ENCODE measurements at regions not wholly inside any gene's neighbourhood (a gene's known extent, or its start where the extent isn't known, plus 50 kb on each side); places are given as distances from the start of the nearest gene placed in this dataset.
A peak's percentile ranks its signal among the peaks of the same experiment; 100 is the strongest.

DNA sequence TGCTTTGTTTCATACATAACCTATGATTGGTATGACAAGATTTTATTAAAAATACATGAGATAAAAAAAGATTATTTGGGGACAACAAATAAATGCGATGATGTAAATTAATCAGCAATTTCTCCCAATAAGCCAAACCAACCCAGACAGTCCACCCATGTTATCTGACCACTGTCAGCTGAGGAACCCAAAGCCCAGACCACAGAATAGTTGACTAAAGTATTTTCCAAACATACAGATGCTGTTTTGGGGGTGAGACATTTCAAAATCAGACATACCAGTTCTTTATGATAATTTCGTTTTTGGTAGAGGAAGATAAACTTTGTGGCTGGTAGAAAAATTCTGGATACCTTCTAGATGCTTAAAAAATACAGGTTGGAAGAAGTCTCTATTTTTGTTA lies 650.8 kb upstream of the FAM241A start:
- POLR2A ChIA-PET: no interaction called here
- TF ChIP-seq ELF4 (IDR thresholded peaks at IDR 0.05): no peak
- no peak for TF ChIP-seq SUZ12 (IDR thresholded peaks at IDR 0.05)
- no peak for DNase-seq (ENCODE audit: extremely low spot score)
- CTCF ChIA-PET: no interaction called here

DNA sequence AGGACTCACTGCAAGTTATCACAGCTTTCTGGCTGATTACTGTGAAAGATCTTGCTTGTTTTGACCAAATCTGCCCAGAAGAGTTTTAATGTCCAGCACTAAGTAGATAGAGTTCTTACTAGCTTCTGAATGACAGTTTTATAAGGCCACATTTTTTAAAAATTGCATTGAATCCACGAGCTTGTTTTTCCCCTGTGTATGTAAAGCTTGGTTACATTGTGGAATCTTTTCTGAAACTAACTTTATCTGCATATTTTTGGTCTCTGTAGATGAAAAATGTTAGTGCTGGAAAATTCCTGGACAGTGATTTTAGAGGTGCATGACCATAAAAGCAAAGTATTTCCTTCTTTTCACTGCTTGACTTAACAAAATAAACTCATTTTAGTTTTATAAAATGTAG lies 650.3 kb upstream of the FAM241A start:
- ChIA-PET CTCF (no interaction called here), POLR2A (no interaction called here)
- no peak for DNase-seq (ENCODE audit: extremely low spot score)
- TF ChIP-seq, protein P1, sequence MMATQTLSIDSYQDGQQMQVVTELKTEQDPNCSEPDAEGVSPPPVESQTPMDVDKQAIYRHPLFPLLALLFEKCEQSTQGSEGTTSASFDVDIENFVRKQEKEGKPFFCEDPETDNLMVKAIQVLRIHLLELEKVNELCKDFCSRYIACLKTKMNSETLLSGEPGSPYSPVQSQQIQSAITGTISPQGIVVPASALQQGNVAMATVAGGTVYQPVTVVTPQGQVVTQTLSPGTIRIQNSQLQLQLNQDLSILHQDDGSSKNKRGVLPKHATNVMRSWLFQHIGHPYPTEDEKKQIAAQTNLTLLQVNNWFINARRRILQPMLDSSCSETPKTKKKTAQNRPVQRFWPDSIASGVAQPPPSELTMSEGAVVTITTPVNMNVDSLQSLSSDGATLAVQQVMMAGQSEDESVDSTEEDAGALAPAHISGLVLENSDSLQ (IDR thresholded peaks at IDR 0.05): no peak
- TF ChIP-seq FOXM1 (IDR thresholded peaks at IDR 0.05; ENCODE audit: borderline replicate concordance) (no peak), BHLHE40 (IDR thresholded peaks at IDR 0.05; ENCODE audit: borderline replicate concordance) (no peak), TARDBP (IDR thresholded peaks at IDR 0.05) (no peak), CTBP1 (IDR thresholded peaks at IDR 0.05; ENCODE audit: borderline replicate concordance) (no peak), ZNF384 (IDR thresholded peaks at IDR 0.05) (no peak), FOXK2 (IDR thresholded peaks at IDR 0.05) (no peak), SUZ12 (IDR thresholded peaks at IDR 0.05) (no peak), ELF4 (IDR thresholded peaks at IDR 0.05) (no peak), L3MBTL2 (conservative IDR thresholded peaks at IDR 0.05) (no peak), NFRKB (IDR thresholded peaks at IDR 0.05) (no peak), LEF1 (IDR thresholded peaks at IDR 0.05; ENCODE audit: borderline replicate concordance) (no peak), SP1 (IDR thresholded peaks at IDR 0.05) (no peak), ARNT (IDR thresholded peaks at IDR 0.05) (no peak), HDGF (IDR thresholded peaks at IDR 0.05; ENCODE audit: borderline replicate concordance) (no peak)

DNA sequence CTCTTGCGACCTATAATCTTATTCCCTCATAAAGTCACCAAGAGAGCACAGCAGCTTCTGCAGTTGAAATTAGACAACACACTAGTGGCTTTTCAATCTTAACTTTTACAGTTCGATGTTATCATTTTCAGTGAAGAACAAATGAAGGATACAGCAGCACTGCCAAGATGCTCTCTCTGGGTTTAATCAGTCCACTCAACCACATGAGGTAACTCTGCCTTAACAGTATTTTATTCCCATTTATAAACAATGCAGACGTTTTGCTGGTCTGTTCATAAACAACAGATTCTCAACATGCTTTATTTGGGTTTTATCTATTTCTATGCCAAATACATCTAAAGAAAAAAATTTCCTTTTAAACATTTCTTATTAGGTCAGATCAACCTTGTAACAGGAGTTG lies 646.0 kb upstream of the FAM241A start:
- ChIA-PET POLR2A (no interaction called here), CTCF (interaction anchor here (0.7 kb wide), 1 partner anchor 461 kb away, joined by 3 read pairs; no protein-coding TSS in a partner anchor)
- TF ChIP-seq FOXM1 (IDR thresholded peaks at IDR 0.05; ENCODE audit: borderline replicate concordance): no peak
- TF ChIP-seq CTBP1 (IDR thresholded peaks at IDR 0.05; ENCODE audit: borderline replicate concordance): no peak
- TF ChIP-seq BHLHE40 (IDR thresholded peaks at IDR 0.05; ENCODE audit: borderline replicate concordance): no peak
- no peak for TF ChIP-seq ZNF384 (IDR thresholded peaks at IDR 0.05)
- TF ChIP-seq TARDBP (IDR thresholded peaks at IDR 0.05): no peak
- TF ChIP-seq L3MBTL2 (conservative IDR thresholded peaks at IDR 0.05): no peak
- TF ChIP-seq SP1 (IDR thresholded peaks at IDR 0.05): no peak
- TF ChIP-seq HDGF (IDR thresholded peaks at IDR 0.05; ENCODE audit: borderline replicate concordance): no peak
- TF ChIP-seq, protein P1 (IDR thresholded peaks at IDR 0.05): no peak
- no peak for TF ChIP-seq FOXA1 (IDR thresholded peaks at IDR 0.05)
- TF ChIP-seq ELF4 (IDR thresholded peaks at IDR 0.05): no peak
- no peak for TF ChIP-seq SUZ12 (IDR thresholded peaks at IDR 0.05)
- no peak for TF ChIP-seq FOXK2 (IDR thresholded peaks at IDR 0.05)
- TF ChIP-seq NFRKB (IDR thresholded peaks at IDR 0.05): no peak
- TF ChIP-seq LEF1 (IDR thresholded peaks at IDR 0.05; ENCODE audit: borderline replicate concordance): no peak
- no peak for TF ChIP-seq ARNT (IDR thresholded peaks at IDR 0.05)
- DNase-seq (ENCODE audit: extremely low spot score): no peak

DNA sequence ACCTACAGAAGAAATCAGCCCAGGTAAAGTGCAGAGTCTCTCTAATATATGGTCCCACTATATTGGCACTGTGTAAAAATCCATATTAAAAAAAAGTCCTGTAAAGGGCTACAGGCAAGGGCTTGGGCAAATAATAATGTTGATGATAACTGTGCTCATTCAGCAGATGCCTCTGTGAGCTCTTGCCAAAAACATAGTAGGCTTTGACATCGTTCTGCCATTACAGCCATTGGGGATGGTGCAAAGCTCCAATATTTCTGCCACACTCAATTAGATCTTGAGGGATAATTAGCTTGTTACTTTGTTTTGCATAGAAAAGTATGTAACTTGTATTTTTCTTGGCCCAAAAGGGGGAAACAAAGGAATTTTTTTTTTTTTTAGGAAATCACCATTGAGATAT lies 645.5 kb upstream of the FAM241A start:
- TF ChIP-seq TARDBP (IDR thresholded peaks at IDR 0.05) (no peak), ELF4 (IDR thresholded peaks at IDR 0.05) (no peak), L3MBTL2 (conservative IDR thresholded peaks at IDR 0.05) (no peak), FOXA1 (IDR thresholded peaks at IDR 0.05) (no peak), BHLHE40 (IDR thresholded peaks at IDR 0.05; ENCODE audit: borderline replicate concordance) (no peak), ZNF384 (IDR thresholded peaks at IDR 0.05) (no peak), SUZ12 (IDR thresholded peaks at IDR 0.05) (no peak), NFRKB (IDR thresholded peaks at IDR 0.05) (no peak), SP1 (IDR thresholded peaks at IDR 0.05) (no peak), ARNT (IDR thresholded peaks at IDR 0.05) (no peak)
- ChIA-PET CTCF (interaction anchor here (0.7 kb wide), 1 partner anchor 461 kb away, joined by 3 read pairs; no protein-coding TSS in a partner anchor), POLR2A (no interaction called here)
- DNase-seq (ENCODE audit: extremely low spot score): no peak

DNA sequence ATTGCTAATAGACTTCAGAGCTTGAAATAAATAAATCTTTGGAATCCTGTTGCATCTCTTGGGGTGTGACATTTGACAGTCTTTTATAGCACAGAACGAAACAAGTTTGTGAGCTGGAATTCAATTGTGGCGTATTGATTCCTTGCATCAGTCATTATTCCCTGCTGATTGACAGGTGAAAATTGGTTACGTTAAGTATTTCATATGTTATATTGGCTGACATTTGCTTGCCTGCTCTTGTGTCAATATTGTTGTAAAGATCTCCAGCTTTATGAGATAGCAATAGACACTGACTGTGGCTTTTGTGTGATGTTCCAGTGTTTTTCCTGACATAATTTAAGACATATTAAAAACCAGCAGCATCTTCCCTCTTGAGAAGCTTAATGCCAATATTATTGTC lies 644.4 kb upstream of the FAM241A start:
- no peak for TF ChIP-seq HDGF (IDR thresholded peaks at IDR 0.05; ENCODE audit: borderline replicate concordance)
- TF ChIP-seq, protein P1 (IDR thresholded peaks at IDR 0.05): peak; percentile 70
- DNase-seq (ENCODE audit: extremely low spot score): no peak
- ChIA-PET CTCF (no interaction called here), POLR2A (no interaction called here)

DNA sequence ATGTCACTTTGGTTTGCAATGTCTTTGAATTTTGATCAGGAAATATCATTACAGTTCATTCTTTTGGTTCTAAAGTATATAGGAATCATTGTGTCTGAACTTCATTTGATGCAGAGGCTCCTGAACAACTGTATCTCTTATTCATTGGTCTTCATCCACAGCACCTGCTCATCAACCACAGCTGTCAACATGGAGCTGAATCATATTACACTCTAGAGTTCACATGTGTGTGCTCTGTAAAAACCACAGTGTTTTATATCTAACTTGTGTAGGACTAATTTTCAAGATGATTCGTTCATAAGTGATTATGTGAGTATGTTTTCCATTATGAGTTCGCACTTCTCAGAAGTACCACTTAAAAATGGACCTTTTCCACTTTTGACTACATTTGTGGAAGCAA lies 643.3 kb upstream of the FAM241A start:
- no peak for DNase-seq (ENCODE audit: extremely low spot score)
- no peak for TF ChIP-seq L3MBTL2 (conservative IDR thresholded peaks at IDR 0.05)
- no peak for TF ChIP-seq BHLHE40 (IDR thresholded peaks at IDR 0.05; ENCODE audit: borderline replicate concordance)
- no peak for TF ChIP-seq SUZ12 (IDR thresholded peaks at IDR 0.05)
- no peak for TF ChIP-seq ZNF384 (IDR thresholded peaks at IDR 0.05)
- no peak for TF ChIP-seq ARNT (IDR thresholded peaks at IDR 0.05)
- no peak for TF ChIP-seq SP1 (IDR thresholded peaks at IDR 0.05)
- ChIA-PET CTCF (no interaction called here), POLR2A (no interaction called here)

DNA sequence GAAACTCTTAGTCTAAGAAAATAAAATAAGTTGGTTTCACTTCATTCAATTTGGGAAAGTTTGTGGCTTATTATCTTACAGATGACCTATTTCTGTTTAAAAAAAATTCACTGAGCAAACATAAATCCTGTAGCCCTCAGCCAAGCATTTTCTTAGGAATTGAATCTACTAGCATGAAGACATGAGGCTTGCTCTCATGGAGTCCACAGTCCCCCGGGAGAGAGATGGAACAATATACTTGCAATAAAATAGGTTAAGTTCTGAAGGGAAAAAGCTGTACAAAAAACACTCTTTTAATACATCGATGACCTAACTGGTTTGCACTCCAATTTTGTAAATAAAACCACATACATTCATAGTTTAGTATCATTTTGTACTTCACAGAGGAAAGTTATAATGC lies 642.6 kb upstream of the FAM241A start:
- POLR2A ChIA-PET: no interaction called here
- DNase-seq (ENCODE audit: extremely low spot score): no peak
- CTCF ChIA-PET: no interaction called here
- TF ChIP-seq BHLHE40 (IDR thresholded peaks at IDR 0.05; ENCODE audit: borderline replicate concordance) (no peak), NFRKB (IDR thresholded peaks at IDR 0.05) (no peak), FOXM1 (IDR thresholded peaks at IDR 0.05; ENCODE audit: borderline replicate concordance) (no peak)

Measured in HEK293T (cell line).